ENCODE measurements at regions not wholly inside any gene's neighbourhood (a gene's known extent, or its start where the extent isn't known, plus 50 kb on each side); places are given as distances from the start of the nearest gene placed in this dataset.
"Not testable (repeated sequence)": the region's sequence is repeated elsewhere in the genome, so short reads cannot be mapped to it uniquely, and the experiment has no call there.

- DNase-seq (ENCODE audit: low spot score) = not testable (repeated sequence)
Measured at GRCh38 chr3:94412936-94413335, 350.1 kb downstream of the NSUN3 start.

- no peak for DNase-seq (ENCODE audit: low spot score)
Measured at GRCh38 chr3:94413336-94414108, 350.7 kb downstream of the NSUN3 start.

GRCh38 chr3:94414418-94414817 is 351.6 kb downstream of the NSUN3 start:
- no peak for DNase-seq (ENCODE audit: low spot score)

GRCh38 chr3:94416768-94417167 is 353.9 kb downstream of the NSUN3 start:
- no peak for DNase-seq (ENCODE audit: low spot score)

- no peak for DNase-seq (ENCODE audit: low spot score)
Measured at GRCh38 chr3:94417963-94418455, 355.1 kb downstream of the NSUN3 start.

- DNase-seq (ENCODE audit: low spot score) = no peak
Measured at GRCh38 chr3:94420931-94421330, 358.1 kb downstream of the NSUN3 start.

- no peak for DNase-seq (ENCODE audit: low spot score)
Measured at GRCh38 chr3:94423578-94423977, 360.7 kb downstream of the NSUN3 start.

GRCh38 chr3:94429517-94429916 is 366.7 kb downstream of the NSUN3 start:
- no peak for DNase-seq (ENCODE audit: low spot score)

GRCh38 chr3:94431876-94432570 is 369.2 kb downstream of the NSUN3 start:
- no peak for DNase-seq (ENCODE audit: low spot score)

GRCh38 chr3:94433811-94434210 is 370.9 kb downstream of the NSUN3 start:
- no peak for DNase-seq (ENCODE audit: low spot score)

- DNase-seq (ENCODE audit: low spot score) = no peak
Measured at GRCh38 chr3:94440767-94441493, 378.1 kb downstream of the NSUN3 start.

- no peak for DNase-seq (ENCODE audit: low spot score)
Measured at GRCh38 chr3:94441494-94441847, 378.6 kb downstream of the NSUN3 start.

- no peak for DNase-seq (ENCODE audit: low spot score)
Measured at GRCh38 chr3:94453864-94454263, 391.0 kb downstream of the NSUN3 start.

GRCh38 chr3:94459167-94459566 is 396.3 kb downstream of the NSUN3 start:
- DNase-seq (ENCODE audit: low spot score) = no peak

- DNase-seq (ENCODE audit: low spot score) = no peak
Measured at GRCh38 chr3:94460931-94461330, 398.1 kb downstream of the NSUN3 start.

GRCh38 chr3:94462931-94463330 is 400.1 kb downstream of the NSUN3 start:
- DNase-seq (ENCODE audit: low spot score) = no peak

GRCh38 chr3:94472511-94472910 is 409.6 kb downstream of the NSUN3 start:
- DNase-seq (ENCODE audit: low spot score) = no peak

GRCh38 chr3:94481226-94481898 is 418.5 kb downstream of the NSUN3 start:
- DNase-seq (ENCODE audit: low spot score) = no peak

- no peak for DNase-seq (ENCODE audit: low spot score)
Measured at GRCh38 chr3:94482686-94483085, 419.8 kb downstream of the NSUN3 start.

- DNase-seq (ENCODE audit: low spot score) = no peak
Measured at GRCh38 chr3:94483403-94483802, 420.5 kb downstream of the NSUN3 start.

- DNase-seq (ENCODE audit: low spot score) = no peak
Measured at GRCh38 chr3:94494992-94495391, 432.1 kb downstream of the NSUN3 start.

- DNase-seq (ENCODE audit: low spot score) = no peak
Measured at GRCh38 chr3:94500146-94500545, 437.3 kb downstream of the NSUN3 start.

Data from ureter (tissue), 1 donor.